Activated CD8-positive, alpha-beta T cell treated with anti-CD3 and anti-CD28 coated beads for 36 hours (primary cell): ENCODE measurements at regions not wholly inside any gene's neighbourhood (a gene's known extent, or its start where the extent isn't known, plus 50 kb on each side); places are given as distances from the start of the nearest gene placed in this dataset.
"Not testable (repeated sequence)": the region's sequence is repeated elsewhere in the genome, so short reads cannot be mapped to it uniquely, and the experiment has no call there.

Experiments
- ATAC-seq: fragments of 200-7000 bp; cut with Tn5 transposase; one replicate; pipeline ENCODE4 v1.10.0; 2021; ENCODE audit warnings: mild to moderate bottlenecking, moderate library complexity
- CTCF ChIA-PET: fragments of 350-600 bp; sonication (Branson Sonifier 250); formaldehyde crosslinking; loops from one replicate; lab custom pipeline; 2021; ENCODE audit warnings: antibody characterized with exemption; lab: Charles Lee
- POLR2A ChIA-PET: fragments of 350-600 bp; sonication (Branson Sonifier 250); formaldehyde crosslinking; loops from one replicate; lab custom pipeline; 2021; ENCODE audit warnings: antibody characterized with exemption; lab: Charles Lee
- DNase-seq: peaks from one replicate; pipeline ENCODE4 v3.0.0-alpha.2; 2020
- H3K27ac Mint-ChIP-seq: one replicate; pipeline ENCODE4 v1.8.0; 2021; ENCODE audit warnings: mild to moderate bottlenecking, mixed read lengths
- H3K27me3 Mint-ChIP-seq: one replicate; pipeline ENCODE4 v1.8.0; 2021; ENCODE audit warnings: mixed read lengths
- H3K36me3 Mint-ChIP-seq: one replicate; pipeline ENCODE4 v1.8.0; 2021; ENCODE audit warnings: low read depth, mixed read lengths
- H3K4me1 Mint-ChIP-seq: one replicate; pipeline ENCODE4 v1.8.0; 2021; ENCODE audit warnings: low read depth, mixed read lengths
- H3K4me3 Mint-ChIP-seq: one replicate; pipeline ENCODE4 v1.8.0; 2021; ENCODE audit warnings: mild to moderate bottlenecking, moderate library complexity, mixed read lengths
- H3K9me3 Mint-ChIP-seq: one replicate; pipeline ENCODE4 v1.8.0; 2021; ENCODE audit warnings: mixed read lengths
- intact Hi-C: fragments of 100-400 bp; cut with micrococcal nuclease; formaldehyde crosslinking; loops from one replicate; pipeline ENCODE4 v1.10.0; 2022
- TF ChIP-seq, protein P1 (sequence below): fragments of 200-600 bp; IDR thresholded peaks from one replicate; pipeline ENCODE4 v1.8.0; 2022; ENCODE audit warnings: antibody characterized with exemption, mild to moderate bottlenecking

DNA sequence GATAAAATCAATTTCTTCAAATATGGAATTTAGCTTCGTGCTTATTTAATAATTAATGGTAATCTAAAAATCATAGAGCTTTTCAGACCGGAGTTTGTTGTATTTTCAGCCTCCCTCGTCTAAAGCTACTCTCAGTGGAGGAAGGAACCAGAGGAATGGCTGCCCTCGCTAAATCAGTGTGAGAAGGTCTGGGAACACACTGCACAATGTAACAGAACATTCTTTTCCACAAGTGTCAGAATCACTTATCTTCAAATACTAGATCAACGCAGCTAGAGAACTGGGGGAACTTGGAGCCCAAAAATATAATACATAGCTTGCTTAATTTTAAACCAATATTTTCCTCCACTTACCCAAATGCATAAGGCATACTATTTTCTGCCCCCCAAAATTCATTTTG, 148.5 kb downstream of the MTERF1 start:
- H3K36me3 Mint-ChIP-seq: no peaks in the 10 kb centered on the region
- DNase-seq (no peak), ATAC-seq (no peak)
- H3K4me3 Mint-ChIP-seq: no peak overlapping the region
- H3K27me3 Mint-ChIP-seq: no peaks in the 10 kb centered on the region
- ChIA-PET CTCF (no interaction called here), POLR2A (no interaction called here)
- peaks cover 22% of the 10 kb centered on the region for H3K9me3 Mint-ChIP-seq
- H3K4me1 Mint-ChIP-seq: no peaks in the 10 kb centered on the region
- TF ChIP-seq, protein P1, sequence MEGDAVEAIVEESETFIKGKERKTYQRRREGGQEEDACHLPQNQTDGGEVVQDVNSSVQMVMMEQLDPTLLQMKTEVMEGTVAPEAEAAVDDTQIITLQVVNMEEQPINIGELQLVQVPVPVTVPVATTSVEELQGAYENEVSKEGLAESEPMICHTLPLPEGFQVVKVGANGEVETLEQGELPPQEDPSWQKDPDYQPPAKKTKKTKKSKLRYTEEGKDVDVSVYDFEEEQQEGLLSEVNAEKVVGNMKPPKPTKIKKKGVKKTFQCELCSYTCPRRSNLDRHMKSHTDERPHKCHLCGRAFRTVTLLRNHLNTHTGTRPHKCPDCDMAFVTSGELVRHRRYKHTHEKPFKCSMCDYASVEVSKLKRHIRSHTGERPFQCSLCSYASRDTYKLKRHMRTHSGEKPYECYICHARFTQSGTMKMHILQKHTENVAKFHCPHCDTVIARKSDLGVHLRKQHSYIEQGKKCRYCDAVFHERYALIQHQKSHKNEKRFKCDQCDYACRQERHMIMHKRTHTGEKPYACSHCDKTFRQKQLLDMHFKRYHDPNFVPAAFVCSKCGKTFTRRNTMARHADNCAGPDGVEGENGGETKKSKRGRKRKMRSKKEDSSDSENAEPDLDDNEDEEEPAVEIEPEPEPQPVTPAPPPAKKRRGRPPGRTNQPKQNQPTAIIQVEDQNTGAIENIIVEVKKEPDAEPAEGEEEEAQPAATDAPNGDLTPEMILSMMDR: no peak
- H3K27ac Mint-ChIP-seq: no peak overlapping the region
- intact Hi-C loops: no loop called here

DNA sequence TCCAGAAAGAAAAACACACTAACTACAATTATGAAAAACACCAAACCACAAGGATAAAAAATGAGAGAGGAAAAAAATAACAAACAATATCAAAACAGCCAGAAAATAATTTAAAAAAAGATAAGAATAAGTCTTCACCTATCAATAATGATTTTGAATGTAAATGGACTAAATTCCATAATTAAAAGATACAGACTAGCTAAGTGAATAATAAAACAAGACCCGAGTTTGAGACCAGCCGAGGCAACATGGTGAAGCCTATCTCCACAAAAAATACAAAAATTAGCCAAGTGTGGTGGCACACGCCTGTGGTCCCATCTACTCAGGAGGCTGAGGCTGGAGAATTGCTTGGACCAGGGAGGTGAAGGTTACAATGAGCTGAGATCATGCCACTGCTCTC, 131.1 kb downstream of the MTERF1 start:
- TF ChIP-seq, protein P1: no peak
- H3K36me3 Mint-ChIP-seq: no peaks in the 10 kb centered on the region
- ChIA-PET POLR2A (no interaction called here), CTCF (interaction anchor here (0.6 kb wide), 1 partner anchor 630 kb away, joined by 3 read pairs; no protein-coding TSS in a partner anchor)
- H3K27ac Mint-ChIP-seq: no peak overlapping the region
- H3K4me3 Mint-ChIP-seq: no peak overlapping the region
- ATAC-seq (no peak), DNase-seq (no peak)
- no peaks in the 10 kb centered on the region for H3K27me3 Mint-ChIP-seq
- peaks cover 5% of the 10 kb centered on the region for H3K9me3 Mint-ChIP-seq
- intact Hi-C loops: no loop called here
- H3K4me1 Mint-ChIP-seq: no peaks in the 10 kb centered on the region

DNA sequence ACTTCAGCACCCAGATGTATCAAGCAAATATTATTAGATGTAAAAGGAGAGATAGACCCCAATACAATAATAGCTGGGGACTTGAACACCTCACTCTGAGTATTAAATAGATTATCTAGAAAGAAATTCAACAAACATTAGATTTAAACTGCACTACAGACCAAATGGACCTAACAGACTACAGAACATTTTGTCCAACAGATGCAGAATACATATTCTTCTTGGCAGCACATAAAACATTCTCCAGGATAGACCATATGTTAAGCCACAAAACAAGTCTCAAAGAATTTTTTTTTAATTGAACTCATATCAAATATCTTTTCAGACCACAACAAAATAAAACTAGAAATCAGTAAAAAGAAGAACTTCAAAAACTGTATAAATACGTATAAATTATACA, 130.4 kb downstream of the MTERF1 start:
- no peak for DNase-seq
- POLR2A ChIA-PET: no interaction called here
- Mint-ChIP-seq H3K36me3 (no peaks in the 10 kb centered on the region), H3K4me1 (no peaks in the 10 kb centered on the region), H3K27me3 (no peaks in the 10 kb centered on the region), H3K9me3 (peaks cover 5% of the 10 kb centered on the region), H3K27ac (no peak overlapping the region), H3K4me3 (no peak overlapping the region)
- TF ChIP-seq, protein P1: no peak
- intact Hi-C loops: no loop called here
- ATAC-seq: no peak
- CTCF ChIA-PET: no interaction called here

DNA sequence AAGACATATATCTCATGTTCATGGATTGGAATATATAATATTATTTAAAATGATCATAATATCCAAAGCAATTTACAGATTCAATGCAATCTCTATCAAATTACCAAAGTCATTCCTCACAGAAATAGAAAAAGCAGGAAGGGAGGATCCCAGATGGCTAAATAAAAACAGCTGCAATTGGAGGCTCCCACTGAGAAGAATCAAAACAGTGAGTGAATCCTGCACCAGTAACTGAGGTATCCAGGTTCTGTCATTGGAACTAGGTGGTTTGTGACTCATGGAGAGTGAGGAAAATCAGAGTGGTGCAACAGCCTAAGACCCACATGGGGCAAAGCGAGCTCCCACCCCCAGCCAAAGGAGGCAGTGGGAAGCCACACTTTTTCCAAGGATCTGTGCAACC, 128.4 kb downstream of the MTERF1 start:
- DNase-seq (no peak), ATAC-seq (no peak)
- ChIA-PET CTCF (no interaction called here), POLR2A (interaction anchor here (0.6 kb wide), 1 partner anchor 86 kb away, joined by 3 read pairs; no protein-coding TSS in a partner anchor)
- Mint-ChIP-seq H3K27me3 (no peaks in the 10 kb centered on the region), H3K36me3 (no peaks in the 10 kb centered on the region), H3K4me1 (no peaks in the 10 kb centered on the region), H3K9me3 (peaks cover 7% of the 10 kb centered on the region), H3K4me3 (no peak overlapping the region), H3K27ac (no peak overlapping the region)
- TF ChIP-seq, protein P1: no peak
- intact Hi-C loops: no loop called here

DNA sequence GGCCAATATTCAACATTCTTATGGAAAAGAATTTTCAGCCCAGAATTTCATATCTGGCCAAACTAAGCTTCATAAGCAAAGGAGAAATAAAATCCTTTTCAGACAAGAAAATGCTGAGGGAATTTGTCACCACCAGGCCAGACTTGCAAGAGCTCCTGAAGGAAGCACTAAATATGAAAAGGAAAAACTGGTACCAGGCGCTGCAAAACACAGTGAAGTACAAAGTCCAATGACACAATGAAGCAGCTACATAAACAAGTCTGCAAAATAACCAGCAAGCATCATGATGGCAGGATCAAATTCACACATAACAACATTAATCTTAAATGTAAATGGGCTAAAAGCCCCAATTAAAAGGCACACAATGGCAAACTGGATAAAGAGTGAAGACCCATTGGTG, 126.2 kb downstream of the MTERF1 start:
- ATAC-seq, H3K4me3 Mint-ChIP-seq, H3K27me3 Mint-ChIP-seq, H3K36me3 Mint-ChIP-seq, DNase-seq, H3K27ac Mint-ChIP-seq, H3K4me1 Mint-ChIP-seq, POLR2A ChIA-PET, CTCF ChIA-PET, intact Hi-C loops: not testable (repeated sequence)
- H3K9me3 Mint-ChIP-seq: peaks cover 11% of the 10 kb centered on the region

DNA sequence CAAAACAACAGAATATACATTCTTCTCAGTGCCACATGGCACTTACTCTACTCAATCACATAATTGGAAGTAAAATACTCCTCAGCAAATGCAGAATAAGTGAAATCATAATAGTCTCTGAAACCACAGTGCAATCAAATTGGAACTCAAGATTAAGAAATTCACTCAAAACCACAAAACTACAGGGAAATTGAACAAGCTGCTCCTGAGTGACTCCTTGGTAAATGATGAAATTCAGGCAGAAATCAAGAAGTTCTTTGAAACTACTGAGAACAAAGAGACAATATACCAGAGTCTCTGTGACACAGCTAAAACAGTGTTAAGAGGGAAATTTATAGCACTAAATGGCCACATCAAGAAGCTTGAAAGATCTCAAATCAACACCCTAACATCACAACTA, 125.4 kb downstream of the MTERF1 start:
- H3K36me3 Mint-ChIP-seq, CTCF ChIA-PET, POLR2A ChIA-PET, H3K4me1 Mint-ChIP-seq, DNase-seq, H3K27ac Mint-ChIP-seq, intact Hi-C loops, H3K4me3 Mint-ChIP-seq, ATAC-seq, H3K27me3 Mint-ChIP-seq: not testable (repeated sequence)
- H3K9me3 Mint-ChIP-seq: peaks cover 10% of the 10 kb centered on the region
